Loucy (cell line): ENCODE measurements at regions not wholly inside any gene's neighbourhood (a gene's known extent, or its start where the extent isn't known, plus 50 kb on each side); places are given as distances from the start of the nearest gene placed in this dataset.

Experiments used
- EZH2phosphoT487 ChIP-seq: fragments of 200-600 bp; IDR thresholded peaks from 2 replicates; pipeline ENCODE4 v1.6.1; 2018; ENCODE audit warnings: antibody characterized with exemption, mild to moderate bottlenecking, moderate library complexity, borderline replicate concordance
- TF ChIP-seq, protein P1 (sequence below): fragments of 200-600 bp; sonication (generic); conservative IDR thresholded peaks from 2 replicates; pipeline ENCODE4 v1.5.1; 2014; ENCODE audit warnings: mild to moderate bottlenecking, antibody characterized with exemption, low read length

DNA sequence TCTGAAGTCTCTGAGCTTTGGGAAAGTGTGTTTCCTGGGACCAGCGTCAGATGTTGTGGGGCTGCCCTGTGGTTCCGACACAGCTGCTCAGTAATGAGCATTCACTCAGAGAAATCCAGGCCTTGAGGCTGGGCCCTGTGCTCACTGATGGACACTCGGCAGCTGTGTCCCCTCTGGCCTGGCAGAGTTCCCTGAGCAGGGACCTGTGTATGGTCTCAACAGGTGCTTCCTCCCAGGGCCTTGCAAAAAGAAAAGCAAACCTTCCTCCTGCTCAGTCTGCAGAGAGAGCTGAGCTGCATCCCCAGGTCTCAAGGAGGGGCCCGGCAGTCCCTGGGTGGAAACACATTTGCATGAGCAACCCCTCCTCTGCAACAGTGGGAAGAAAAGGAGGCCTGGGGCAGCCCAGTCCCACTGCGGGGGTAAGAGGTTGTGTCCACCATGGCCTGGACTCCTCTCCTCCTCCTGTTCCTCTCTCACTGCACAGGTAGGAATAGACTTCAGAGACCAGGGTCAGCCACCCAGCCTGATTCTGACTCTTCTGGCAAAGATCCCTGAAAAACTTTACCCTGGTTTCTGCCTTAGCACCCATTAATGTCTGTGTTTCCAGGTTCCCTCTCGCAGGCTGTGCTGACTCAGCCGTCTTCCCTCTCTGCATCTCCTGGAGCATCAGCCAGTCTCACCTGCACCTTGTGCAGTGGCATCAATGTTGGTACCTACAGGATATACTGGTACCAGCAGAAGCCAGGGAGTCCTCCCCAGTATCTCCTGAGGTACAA lies 131.2 kb downstream of the VPREB1 start:
- TF ChIP-seq, protein P1, sequence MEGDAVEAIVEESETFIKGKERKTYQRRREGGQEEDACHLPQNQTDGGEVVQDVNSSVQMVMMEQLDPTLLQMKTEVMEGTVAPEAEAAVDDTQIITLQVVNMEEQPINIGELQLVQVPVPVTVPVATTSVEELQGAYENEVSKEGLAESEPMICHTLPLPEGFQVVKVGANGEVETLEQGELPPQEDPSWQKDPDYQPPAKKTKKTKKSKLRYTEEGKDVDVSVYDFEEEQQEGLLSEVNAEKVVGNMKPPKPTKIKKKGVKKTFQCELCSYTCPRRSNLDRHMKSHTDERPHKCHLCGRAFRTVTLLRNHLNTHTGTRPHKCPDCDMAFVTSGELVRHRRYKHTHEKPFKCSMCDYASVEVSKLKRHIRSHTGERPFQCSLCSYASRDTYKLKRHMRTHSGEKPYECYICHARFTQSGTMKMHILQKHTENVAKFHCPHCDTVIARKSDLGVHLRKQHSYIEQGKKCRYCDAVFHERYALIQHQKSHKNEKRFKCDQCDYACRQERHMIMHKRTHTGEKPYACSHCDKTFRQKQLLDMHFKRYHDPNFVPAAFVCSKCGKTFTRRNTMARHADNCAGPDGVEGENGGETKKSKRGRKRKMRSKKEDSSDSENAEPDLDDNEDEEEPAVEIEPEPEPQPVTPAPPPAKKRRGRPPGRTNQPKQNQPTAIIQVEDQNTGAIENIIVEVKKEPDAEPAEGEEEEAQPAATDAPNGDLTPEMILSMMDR: no peak
- no peak for TF ChIP-seq EZH2phosphoT487
